GM12865 (cell line): ENCODE measurements at regions not wholly inside any gene's neighbourhood (a gene's known extent, or its start where the extent isn't known, plus 50 kb on each side); places are given as distances from the start of the nearest gene placed in this dataset.

ENCODE experiments used
- DNase-seq: peaks from one replicate; pipeline ENCODE4 v3.0.0; 2010; ENCODE audit warnings: low read depth
- H3K4me3 ChIP-seq: 2 replicates; pipeline ENCODE4 v1.5.1; 2011; ENCODE audit warnings: mild to moderate bottlenecking, low read depth, low read length, control low read depth
- TF ChIP-seq, protein P1 (sequence below): IDR thresholded peaks from 2 replicates; pipeline ENCODE4 v1.5.1; 2011; ENCODE audit warnings: low read length, control low read depth, low read depth, inconsistent platforms; ENCODE audit not compliant: insufficient read depth; ENCODE audit errors: missing control alignments

DNA sequence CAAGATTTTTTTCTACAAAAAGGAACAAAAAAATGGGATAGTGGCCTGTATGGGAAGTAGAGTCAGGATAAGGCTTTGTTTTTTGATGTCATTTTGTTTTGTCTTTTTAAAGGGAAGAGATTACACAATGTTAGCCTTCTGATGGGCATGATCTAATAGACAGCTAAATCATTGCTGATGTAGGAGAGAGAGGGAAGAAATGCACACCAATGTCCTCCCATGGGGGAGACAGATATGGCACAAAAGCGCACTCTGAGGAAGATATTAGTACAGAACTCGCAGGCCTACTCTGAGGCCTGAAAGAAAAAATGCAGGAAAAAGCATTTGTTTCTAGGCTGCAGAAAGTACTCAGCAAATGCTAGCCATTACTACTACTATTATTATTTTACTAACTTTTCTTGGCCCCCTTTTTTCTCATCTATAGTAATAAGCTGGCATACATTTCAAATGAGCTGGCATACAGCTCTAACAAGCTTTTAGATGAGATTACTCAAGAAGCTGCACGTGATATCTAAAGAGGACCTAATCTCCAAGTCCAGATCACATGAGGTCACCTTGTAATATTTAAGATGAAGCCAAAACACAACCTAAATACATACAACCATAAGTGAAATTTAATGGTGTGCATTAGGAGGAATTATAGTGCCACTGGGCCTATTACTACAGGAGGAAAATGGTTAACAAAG is 269.4 kb upstream of the TANK start:
- H3K4me3 ChIP-seq: no peak overlapping the region
- TF ChIP-seq, protein P1, sequence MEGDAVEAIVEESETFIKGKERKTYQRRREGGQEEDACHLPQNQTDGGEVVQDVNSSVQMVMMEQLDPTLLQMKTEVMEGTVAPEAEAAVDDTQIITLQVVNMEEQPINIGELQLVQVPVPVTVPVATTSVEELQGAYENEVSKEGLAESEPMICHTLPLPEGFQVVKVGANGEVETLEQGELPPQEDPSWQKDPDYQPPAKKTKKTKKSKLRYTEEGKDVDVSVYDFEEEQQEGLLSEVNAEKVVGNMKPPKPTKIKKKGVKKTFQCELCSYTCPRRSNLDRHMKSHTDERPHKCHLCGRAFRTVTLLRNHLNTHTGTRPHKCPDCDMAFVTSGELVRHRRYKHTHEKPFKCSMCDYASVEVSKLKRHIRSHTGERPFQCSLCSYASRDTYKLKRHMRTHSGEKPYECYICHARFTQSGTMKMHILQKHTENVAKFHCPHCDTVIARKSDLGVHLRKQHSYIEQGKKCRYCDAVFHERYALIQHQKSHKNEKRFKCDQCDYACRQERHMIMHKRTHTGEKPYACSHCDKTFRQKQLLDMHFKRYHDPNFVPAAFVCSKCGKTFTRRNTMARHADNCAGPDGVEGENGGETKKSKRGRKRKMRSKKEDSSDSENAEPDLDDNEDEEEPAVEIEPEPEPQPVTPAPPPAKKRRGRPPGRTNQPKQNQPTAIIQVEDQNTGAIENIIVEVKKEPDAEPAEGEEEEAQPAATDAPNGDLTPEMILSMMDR: no peak
- no peak for DNase-seq

DNA sequence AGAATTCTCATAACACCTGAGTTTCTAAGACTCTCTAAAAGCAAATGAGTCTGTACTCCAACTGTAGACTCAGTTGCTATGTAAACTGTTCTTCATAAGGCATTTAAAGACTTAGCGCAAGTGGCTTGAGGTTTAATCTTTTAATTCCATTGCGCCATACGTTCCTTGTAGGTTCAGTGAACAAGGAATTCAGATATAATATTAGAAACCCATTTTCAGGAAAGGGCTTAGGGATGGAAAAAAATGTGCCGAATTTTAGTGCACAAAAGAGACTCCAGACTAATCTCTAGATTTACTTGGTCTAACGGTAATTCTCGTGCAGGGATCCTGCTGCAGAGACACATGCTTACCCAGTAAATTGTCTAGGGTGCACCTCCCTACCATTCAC is 268.9 kb upstream of the TANK start:
- DNase-seq: no peak
- TF ChIP-seq, protein P1: no peak
- H3K4me3 ChIP-seq: no peak overlapping the region

DNA sequence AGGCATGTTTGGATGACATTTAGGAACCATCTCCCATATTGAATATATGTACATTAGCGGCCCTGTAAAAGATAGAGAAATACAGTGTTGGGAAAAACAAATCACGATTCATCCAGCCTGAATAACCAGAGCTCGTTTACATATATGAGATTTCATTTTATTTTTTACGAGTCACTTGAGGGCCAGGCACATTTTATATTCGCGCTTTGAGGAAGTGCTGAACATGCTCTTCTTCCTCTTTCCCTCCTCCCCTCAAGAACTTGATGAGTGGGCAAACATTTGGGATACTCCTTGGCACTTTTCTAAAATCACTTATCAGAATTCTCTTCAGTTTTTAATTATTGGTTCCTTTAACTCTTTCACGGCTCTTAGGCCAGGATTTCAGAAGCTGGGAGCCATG is 268.0 kb upstream of the TANK start:
- H3K4me3 ChIP-seq: no peak overlapping the region
- TF ChIP-seq, protein P1: no peak
- no peak for DNase-seq

DNA sequence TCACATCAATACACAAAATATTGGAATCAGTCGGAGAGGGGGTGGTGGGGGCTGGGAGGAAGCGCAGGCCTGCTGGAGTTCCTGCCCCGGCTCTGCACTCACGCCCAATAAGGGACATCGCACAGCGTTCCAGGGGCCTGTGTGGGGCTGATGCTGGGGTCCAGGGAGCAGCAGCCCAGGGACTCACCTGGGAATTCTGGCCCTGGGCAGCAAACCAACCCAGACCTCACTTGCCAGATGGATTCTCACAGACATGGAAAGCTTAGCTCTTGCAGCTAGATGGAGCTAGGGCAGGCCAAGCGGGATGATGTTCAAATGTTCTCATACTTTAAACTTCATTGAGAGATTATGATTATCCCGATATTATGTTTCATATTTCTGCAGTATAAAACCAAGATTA is 266.6 kb upstream of the TANK start:
- no peak overlapping the region for H3K4me3 ChIP-seq
- TF ChIP-seq, protein P1: no peak
- DNase-seq: no peak

DNA sequence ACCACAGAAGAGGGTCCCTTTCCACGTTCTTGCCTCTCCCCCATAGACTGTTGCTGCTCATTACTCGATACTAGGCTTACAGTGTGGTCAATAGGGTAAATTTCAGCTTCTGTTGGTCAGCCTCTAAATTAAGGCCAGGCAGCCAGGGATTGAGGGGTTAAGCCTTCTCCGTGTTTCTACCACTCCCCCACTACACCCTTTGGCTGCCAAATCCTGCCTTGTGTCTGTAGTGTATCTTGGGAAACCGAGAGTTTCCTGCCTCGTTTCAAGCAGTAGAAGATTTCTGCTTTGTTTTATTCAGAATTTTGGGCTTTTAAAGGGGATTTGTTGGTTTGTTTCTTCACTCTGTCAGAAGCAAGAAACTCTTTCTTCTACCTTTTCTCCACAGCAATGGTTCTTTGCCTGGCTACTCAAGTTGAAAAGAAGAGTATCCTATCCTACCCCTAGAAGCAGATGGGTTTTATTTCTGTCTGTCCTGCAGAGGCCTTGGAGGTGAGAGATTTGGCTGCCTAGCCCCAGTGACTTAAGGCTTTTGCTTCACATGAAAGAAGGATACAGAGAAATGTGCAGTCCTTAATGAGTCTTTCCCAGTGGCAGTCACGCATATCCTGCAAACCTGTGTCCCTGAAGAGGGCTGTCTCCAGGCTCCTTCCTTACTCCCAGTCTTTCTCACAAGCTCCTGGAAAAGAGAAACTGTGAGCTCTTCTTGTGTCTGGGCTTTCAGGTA is 261.5 kb upstream of the TANK start:
- no peak overlapping the region for H3K4me3 ChIP-seq
- TF ChIP-seq, protein P1: no peak
- no peak for DNase-seq

DNA sequence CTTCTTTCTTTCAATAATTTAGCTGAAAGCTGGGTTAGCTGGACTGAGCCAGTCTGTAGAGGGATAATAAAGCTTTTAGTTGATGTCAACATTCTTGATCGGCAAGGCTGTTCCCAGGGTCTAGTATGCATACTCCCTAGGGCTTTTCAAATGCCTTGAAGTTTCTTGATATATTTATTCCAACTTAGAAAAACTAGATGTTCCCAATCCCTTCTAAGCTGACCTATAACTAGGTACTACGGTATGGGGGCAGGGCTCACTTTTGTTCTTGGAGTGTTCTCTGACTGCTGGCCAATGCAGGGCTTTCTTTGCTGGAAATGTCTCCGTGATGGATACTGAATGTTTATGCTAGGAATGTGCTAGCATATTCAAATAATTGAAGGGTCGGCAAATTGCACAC is 258.6 kb upstream of the TANK start:
- no peak overlapping the region for H3K4me3 ChIP-seq
- TF ChIP-seq, protein P1: no peak
- DNase-seq: no peak
